CD8-positive, alpha-beta memory T cell (primary cell): ENCODE measurements at regions not wholly inside any gene's neighbourhood (a gene's known extent, or its start where the extent isn't known, plus 50 kb on each side); places are given as distances from the start of the nearest gene placed in this dataset.

Experiments used
- CTCF ChIA-PET: fragments of 350-600 bp; sonication (Branson Sonifier 250); formaldehyde crosslinking; loops from one replicate; lab custom pipeline; 2021; ENCODE audit warnings: antibody characterized with exemption; lab: Charles Lee
- POLR2A ChIA-PET: fragments of 350-600 bp; sonication (Branson Sonifier 250); formaldehyde crosslinking; loops from one replicate; lab custom pipeline; 2021; ENCODE audit warnings: antibody characterized with exemption; lab: Charles Lee
- DNase-seq, 5 donors: peaks; one replicate each; pipeline versions ENCODE4 v3.0.0 to v3.0.0-alpha.2; 2020 to 2022; ENCODE audit warnings: mixed read lengths in 1 of 5
- H3K27ac ChIP-seq: one replicate; pipeline ENCODE4 v1.7.0; 2013; ENCODE audit warnings: low read depth, mild to moderate bottlenecking, low read length, moderate library complexity
- H3K27me3 ChIP-seq: 2 replicates; pipeline ENCODE4 v1.7.0; 2013; ENCODE audit warnings: low read length, mild to moderate bottlenecking; ENCODE audit not compliant: insufficient read depth, poor library complexity, severe bottlenecking
- H3K36me3 ChIP-seq: 2 replicates; pipeline ENCODE4 v1.7.0; 2013; ENCODE audit warnings: mild to moderate bottlenecking, low read length, moderate library complexity; ENCODE audit not compliant: insufficient read depth
- H3K4me1 ChIP-seq: 2 replicates; pipeline ENCODE4 v1.7.0; 2013; ENCODE audit warnings: mild to moderate bottlenecking, low read length, moderate library complexity; ENCODE audit not compliant: insufficient read depth
- H3K4me3 ChIP-seq: 2 replicates; pipeline ENCODE4 v1.7.0; 2013; ENCODE audit warnings: mild to moderate bottlenecking, low read length
- H3K9me3 ChIP-seq: 2 replicates; pipeline ENCODE4 v1.7.0; 2013; ENCODE audit warnings: mild to moderate bottlenecking, low read length
- H3K27ac Mint-ChIP-seq, 8 donors: one replicate each; pipeline ENCODE4 v1.8.0; 2020 to 2021; ENCODE audit warnings: mixed read lengths in 8 of 8, mild to moderate bottlenecking in 6 of 8, inconsistent platforms in 3 of 8, moderate library complexity in 3 of 8
- H3K27me3 Mint-ChIP-seq, 2 donors: one replicate each; pipeline ENCODE4 v1.8.0; 2020 to 2021; ENCODE audit warnings: mixed read lengths in 2 of 2, mild to moderate bottlenecking in 1 of 2, moderate library complexity in 1 of 2
- H3K36me3 Mint-ChIP-seq, 3 donors: one replicate each; pipeline ENCODE4 v1.8.0; 2020 to 2021; ENCODE audit warnings: mixed read lengths in 3 of 3, inconsistent platforms in 1 of 3, mild to moderate bottlenecking in 1 of 3
- H3K4me1 Mint-ChIP-seq, 3 donors: one replicate each; pipeline ENCODE4 v1.8.0; 2020 to 2021; ENCODE audit warnings: mixed read lengths in 3 of 3, inconsistent platforms in 1 of 3, mild to moderate bottlenecking in 1 of 3
- H3K4me3 Mint-ChIP-seq, 7 donors: one replicate each; pipeline ENCODE4 v1.8.0; 2020 to 2021; ENCODE audit warnings: mixed read lengths in 7 of 7, mild to moderate bottlenecking in 6 of 7, moderate library complexity in 4 of 7, inconsistent platforms in 2 of 7
- H3K9me3 Mint-ChIP-seq, 5 donors: one replicate each; pipeline ENCODE4 v1.8.0; 2020 to 2022; ENCODE audit warnings: mixed read lengths in 5 of 5, mild to moderate bottlenecking in 3 of 5, moderate library complexity in 2 of 5, inconsistent platforms in 1 of 5

DNA sequence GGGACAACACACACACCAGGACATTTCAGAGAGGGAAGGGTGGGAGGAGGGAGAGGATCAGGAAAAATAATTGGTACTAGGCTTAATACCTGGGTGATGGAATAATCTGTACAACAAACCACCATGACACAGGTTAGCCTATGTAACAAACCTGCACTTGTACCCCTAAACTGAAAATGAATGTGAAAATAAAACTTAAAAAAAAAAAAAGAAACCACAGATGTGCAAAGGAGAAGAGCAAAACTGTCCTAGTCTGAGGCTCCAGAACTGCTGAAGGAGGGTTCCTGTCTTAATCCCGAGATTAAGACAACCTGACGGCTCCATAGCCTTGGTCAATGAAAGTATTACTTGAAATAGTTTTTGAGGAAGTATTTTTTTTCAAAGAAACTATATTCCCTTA is 423.0 kb downstream of the NEBL start:
- no peaks in the 10 kb centered on the region for H3K27me3 Mint-ChIP-seq
- CTCF ChIA-PET, result no interaction called here
- H3K9me3 ChIP-seq, result no peaks in the 10 kb centered on the region

DNA sequence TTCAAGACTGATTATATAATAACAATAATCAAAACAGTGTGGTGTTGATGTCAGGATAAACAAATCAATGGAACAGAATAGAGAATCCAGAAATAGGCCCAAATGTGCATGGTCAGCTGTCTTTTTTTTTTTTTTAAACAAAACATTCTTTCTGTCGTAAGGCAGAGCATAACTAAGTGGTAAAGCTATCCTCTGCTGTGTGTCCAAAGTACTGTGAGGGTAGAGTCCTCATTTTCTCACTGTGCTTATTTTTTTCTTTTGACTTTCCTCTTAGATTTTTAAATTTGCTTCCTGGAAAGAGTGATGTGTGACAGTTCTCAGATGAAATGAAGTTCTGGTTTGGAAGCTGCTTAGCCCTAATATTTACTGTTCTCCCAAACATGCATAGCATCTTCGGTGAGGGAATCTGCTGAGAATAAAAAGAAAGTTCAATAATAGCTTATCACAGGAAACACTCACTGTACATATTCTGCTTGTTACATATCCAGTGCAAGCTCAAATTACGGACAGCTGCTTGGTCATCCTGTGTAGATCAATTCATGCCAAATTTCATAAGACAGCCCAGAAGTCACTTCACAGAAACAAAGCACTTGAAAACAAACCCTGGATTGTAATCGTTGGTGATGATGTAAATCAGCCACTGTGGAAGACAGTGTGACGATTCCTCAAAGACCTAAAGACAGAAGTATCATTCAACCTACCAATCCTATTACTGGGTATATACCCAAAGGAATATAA is 423.9 kb downstream of the NEBL start:
- Histone ChIP-seq H3K4me1 (no peaks in the 10 kb centered on the region), H3K36me3 (no peaks in the 10 kb centered on the region), H3K9me3 (no peaks in the 10 kb centered on the region), H3K4me3 (no peak overlapping the region), H3K27ac (no peak overlapping the region), H3K27me3 (no peaks in the 10 kb centered on the region)
- H3K4me3 Mint-ChIP-seq, result no peak overlapping the region
- ChIA-PET CTCF (no interaction called here), POLR2A (no interaction called here)
- no peak overlapping the region for H3K27ac Mint-ChIP-seq
- H3K4me1 Mint-ChIP-seq, result no peaks in the 10 kb centered on the region
- no peaks in the 10 kb centered on the region for H3K36me3 Mint-ChIP-seq
- H3K27me3 Mint-ChIP-seq, result no peaks in the 10 kb centered on the region
- H3K9me3 Mint-ChIP-seq, result peaks cover 0 to 16% (median 7%) of the 10 kb centered on the region in 5 donors
- DNase-seq, result no peak

More for the DNA sequence above, 423.0 kb downstream of the NEBL start:
- Mint-ChIP-seq H3K27ac (no peak overlapping the region), H3K4me3 (no peak overlapping the region), H3K36me3 (no peaks in the 10 kb centered on the region), H3K4me1 (no peaks in the 10 kb centered on the region), H3K9me3 (peaks cover 1 to 16% (median 4%) of the 10 kb centered on the region in 5 donors)
- DNase-seq, result no peak
- Histone ChIP-seq H3K4me1 (no peaks in the 10 kb centered on the region), H3K36me3 (no peaks in the 10 kb centered on the region), H3K27ac (no peak overlapping the region), H3K27me3 (no peaks in the 10 kb centered on the region), H3K4me3 (no peak overlapping the region)
- POLR2A ChIA-PET, result no interaction called here

DNA sequence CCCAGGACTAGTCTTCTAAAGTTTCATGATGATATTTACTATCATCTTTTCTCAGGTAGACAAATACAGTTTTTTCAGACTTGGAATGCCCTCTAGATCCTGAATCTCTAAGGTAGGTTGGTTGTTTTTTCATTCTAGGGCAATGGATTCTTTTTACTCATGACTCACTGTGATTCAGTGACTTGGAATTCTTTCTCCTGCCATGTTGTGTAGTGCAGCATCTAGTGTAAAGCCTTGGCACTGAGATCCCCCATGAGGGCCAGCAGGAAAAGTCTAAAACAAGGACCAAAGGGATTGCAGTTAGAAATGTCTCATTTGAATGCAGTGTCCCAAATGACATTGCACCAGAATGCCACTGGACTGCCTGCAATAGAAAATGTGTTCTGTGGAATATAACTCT is 430.4 kb downstream of the NEBL start:
- Histone ChIP-seq H3K27ac (no peak overlapping the region), H3K36me3 (no peaks in the 10 kb centered on the region), H3K4me1 (no peaks in the 10 kb centered on the region), H3K27me3 (no peaks in the 10 kb centered on the region), H3K9me3 (no peaks in the 10 kb centered on the region), H3K4me3 (no peak overlapping the region)
- Mint-ChIP-seq H3K27ac (no peak overlapping the region), H3K4me1 (no peaks in the 10 kb centered on the region), H3K36me3 (no peaks in the 10 kb centered on the region), H3K27me3 (no peaks in the 10 kb centered on the region), H3K9me3 (peaks cover 4 to 22% (median 16%) of the 10 kb centered on the region in 5 donors), H3K4me3 (no peak overlapping the region)
- no peak for DNase-seq
- ChIA-PET CTCF (no interaction called here), POLR2A (no interaction called here)

DNA sequence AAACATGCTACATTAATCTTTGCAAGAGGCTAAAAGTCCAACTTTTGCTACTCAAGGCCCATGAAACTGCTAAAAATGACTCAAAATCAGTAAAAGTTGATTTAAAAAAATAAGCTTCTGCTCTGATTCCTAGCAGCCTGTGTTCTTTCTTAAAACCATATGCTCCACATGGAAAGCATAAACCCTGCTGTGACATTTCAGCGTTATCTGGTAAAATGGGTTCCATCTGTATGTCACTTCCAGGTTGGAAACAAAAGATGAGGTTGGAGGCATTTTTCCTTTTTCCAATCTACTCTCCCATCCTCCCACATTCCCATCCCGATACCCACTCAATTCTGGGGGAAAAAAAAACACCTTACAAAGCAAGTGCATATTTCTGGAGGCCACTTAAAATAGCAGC is 439.5 kb downstream of the NEBL start:
- Mint-ChIP-seq H3K4me3 (no peak overlapping the region), H3K4me1 (no peaks in the 10 kb centered on the region), H3K36me3 (no peaks in the 10 kb centered on the region), H3K27me3 (no peaks in the 10 kb centered on the region), H3K27ac (no peak overlapping the region), H3K9me3 (peaks cover 3 to 21% (median 6%) of the 10 kb centered on the region in 5 donors)
- Histone ChIP-seq H3K4me3 (no peak overlapping the region), H3K9me3 (no peaks in the 10 kb centered on the region), H3K4me1 (no peaks in the 10 kb centered on the region), H3K27ac (no peak overlapping the region), H3K27me3 (no peaks in the 10 kb centered on the region), H3K36me3 (no peaks in the 10 kb centered on the region)
- ChIA-PET CTCF (no interaction called here), POLR2A (no interaction called here)
- no peak for DNase-seq

DNA sequence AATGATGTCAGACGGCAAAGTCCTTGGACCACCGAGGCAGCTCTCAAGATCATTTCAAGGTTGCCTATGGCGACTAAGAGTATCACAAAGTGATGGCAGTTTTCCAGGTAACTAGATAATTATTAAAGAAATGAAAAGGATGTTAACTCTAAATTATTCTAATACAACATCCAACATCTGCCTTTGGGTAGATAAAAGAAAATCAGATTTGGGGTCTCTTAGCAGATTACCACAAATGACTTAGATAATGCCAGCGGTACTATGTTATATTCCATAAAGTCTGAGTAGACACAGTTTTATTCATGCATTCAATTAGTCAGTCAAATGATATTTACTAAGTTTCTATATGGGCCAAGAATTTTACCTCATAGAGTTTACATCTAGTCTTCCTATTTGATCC is 441.3 kb downstream of the NEBL start:
- ChIA-PET CTCF (no interaction called here), POLR2A (no interaction called here)
- H3K9me3 ChIP-seq, result no peaks in the 10 kb centered on the region
- H3K4me1 ChIP-seq, result no peaks in the 10 kb centered on the region
- no peaks in the 10 kb centered on the region for H3K4me1 Mint-ChIP-seq
- H3K4me3 ChIP-seq, result no peak overlapping the region
- H3K27me3 Mint-ChIP-seq, result no peaks in the 10 kb centered on the region
- H3K9me3 Mint-ChIP-seq, result peaks cover 0 to 26% (median 6%) of the 10 kb centered on the region in 5 donors
- no peaks in the 10 kb centered on the region for H3K36me3 ChIP-seq
- H3K27ac ChIP-seq, result no peak overlapping the region
- H3K36me3 Mint-ChIP-seq, result no peaks in the 10 kb centered on the region
- no peak overlapping the region for H3K4me3 Mint-ChIP-seq
- H3K27ac Mint-ChIP-seq, result no peak overlapping the region
- H3K27me3 ChIP-seq, result no peaks in the 10 kb centered on the region
- DNase-seq, result no peak

DNA sequence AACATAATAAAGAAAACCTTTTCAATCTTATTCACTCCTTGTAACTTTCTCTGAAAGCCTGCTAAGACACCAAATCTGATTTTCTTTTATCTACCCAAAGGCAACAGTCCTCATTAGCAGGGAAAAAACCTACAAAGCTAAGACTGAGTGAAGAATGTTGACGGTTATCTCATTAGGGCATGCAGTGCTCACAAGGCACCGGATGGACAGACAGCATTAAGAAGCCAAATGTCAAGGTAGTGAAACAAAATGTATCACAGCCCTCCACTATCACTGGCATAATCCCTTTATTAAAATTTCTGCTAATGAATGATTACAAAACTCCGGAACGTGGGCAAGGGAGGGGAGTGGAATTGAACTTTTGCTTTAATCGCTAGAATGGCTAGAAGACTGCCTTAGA is 442.8 kb downstream of the NEBL start:
- Histone ChIP-seq H3K4me3 (no peak overlapping the region), H3K36me3 (no peaks in the 10 kb centered on the region), H3K9me3 (no peaks in the 10 kb centered on the region), H3K27me3 (no peaks in the 10 kb centered on the region), H3K27ac (no peak overlapping the region), H3K4me1 (no peaks in the 10 kb centered on the region)
- H3K27me3 Mint-ChIP-seq, result no peaks in the 10 kb centered on the region
- POLR2A ChIA-PET, result no interaction called here
- CTCF ChIA-PET, result no interaction called here
- H3K4me3 Mint-ChIP-seq, result no peak overlapping the region
- H3K9me3 Mint-ChIP-seq, result peaks cover 0 to 35% (median 6%) of the 10 kb centered on the region in 5 donors
- no peaks in the 10 kb centered on the region for H3K36me3 Mint-ChIP-seq
- H3K4me1 Mint-ChIP-seq, result no peaks in the 10 kb centered on the region
- no peak overlapping the region for H3K27ac Mint-ChIP-seq
- no peak for DNase-seq

DNA sequence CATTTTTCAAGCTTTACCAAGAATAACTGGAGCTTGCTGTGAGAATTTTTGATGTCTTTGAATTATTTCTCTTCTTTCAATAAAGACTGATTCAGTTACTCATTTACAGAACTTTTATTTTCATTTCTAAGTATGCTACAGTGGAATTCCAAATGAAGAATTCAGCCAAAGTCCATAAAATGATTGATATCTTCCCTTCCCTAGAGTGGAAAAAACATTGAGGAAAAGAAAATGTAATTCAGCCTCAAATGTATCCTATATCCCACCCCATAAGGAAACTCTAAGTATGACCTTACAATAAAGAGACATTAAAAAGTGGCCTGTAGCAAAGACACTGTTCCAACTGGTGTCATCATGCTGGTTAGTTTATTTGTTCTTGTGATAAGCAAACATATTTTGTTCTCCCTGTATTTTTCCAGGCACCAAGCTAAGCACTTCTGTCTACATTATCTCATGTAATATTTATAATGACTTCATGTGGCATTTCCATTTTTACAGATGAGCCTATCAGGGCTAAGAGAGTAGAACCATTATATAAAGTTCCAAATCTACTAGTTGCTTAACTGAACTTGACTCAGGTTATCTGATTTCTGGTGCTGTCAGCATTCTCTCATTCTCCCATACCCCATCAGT is 450.4 kb downstream of the NEBL start:
- no peak overlapping the region for H3K27ac Mint-ChIP-seq
- H3K27me3 Mint-ChIP-seq, result no peaks in the 10 kb centered on the region
- H3K27ac ChIP-seq, result no peak overlapping the region
- no peak overlapping the region for H3K4me3 ChIP-seq
- no peaks in the 10 kb centered on the region for H3K9me3 ChIP-seq
- no peaks in the 10 kb centered on the region for H3K4me1 ChIP-seq
- H3K36me3 Mint-ChIP-seq, result no peaks in the 10 kb centered on the region
- H3K4me3 Mint-ChIP-seq, result no peak overlapping the region
- DNase-seq, result no peak
- ChIA-PET POLR2A (no interaction called here), CTCF (no interaction called here)
- no peaks in the 10 kb centered on the region for H3K36me3 ChIP-seq
- H3K4me1 Mint-ChIP-seq, result no peaks in the 10 kb centered on the region
- H3K9me3 Mint-ChIP-seq, result peaks cover 2 to 29% (median 8%) of the 10 kb centered on the region in 5 donors
- H3K27me3 ChIP-seq, result no peaks in the 10 kb centered on the region

DNA sequence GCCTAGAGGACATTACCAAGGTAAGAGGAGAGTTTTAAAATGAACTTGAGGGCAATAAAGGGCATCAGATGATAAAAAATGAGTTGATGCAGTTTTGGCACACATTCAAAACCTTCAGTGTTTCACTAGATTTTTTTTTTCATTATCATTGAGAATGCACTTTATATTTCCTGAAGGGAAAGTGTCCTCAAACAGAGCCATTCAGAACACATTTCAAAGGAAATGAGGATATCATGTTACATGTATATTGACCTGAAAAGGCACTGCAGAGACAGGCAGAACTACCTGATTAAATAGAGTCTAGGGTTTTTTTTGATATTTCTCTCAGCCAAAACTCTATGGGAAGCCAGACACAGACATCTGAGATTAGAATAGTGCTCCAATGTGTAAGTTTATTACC is 454.0 kb downstream of the NEBL start:
- POLR2A ChIA-PET, result no interaction called here
- CTCF ChIA-PET, result no interaction called here
- Mint-ChIP-seq H3K27ac (no peak overlapping the region), H3K36me3 (no peaks in the 10 kb centered on the region), H3K4me1 (no peaks in the 10 kb centered on the region), H3K27me3 (no peaks in the 10 kb centered on the region), H3K9me3 (peaks cover 6 to 17% (median 14%) of the 10 kb centered on the region in 5 donors), H3K4me3 (no peak overlapping the region)
- no peak for DNase-seq
- Histone ChIP-seq H3K9me3 (no peaks in the 10 kb centered on the region), H3K27ac (no peak overlapping the region), H3K4me1 (no peaks in the 10 kb centered on the region), H3K36me3 (no peaks in the 10 kb centered on the region), H3K4me3 (no peak overlapping the region), H3K27me3 (no peaks in the 10 kb centered on the region)
